ENCODE measurements at regions not wholly inside any gene's neighbourhood (a gene's known extent, or its start where the extent isn't known, plus 50 kb on each side); places are given as distances from the start of the nearest gene placed in this dataset.
A peak's percentile ranks its signal among the peaks of the same experiment; 100 is the strongest.

DNA sequence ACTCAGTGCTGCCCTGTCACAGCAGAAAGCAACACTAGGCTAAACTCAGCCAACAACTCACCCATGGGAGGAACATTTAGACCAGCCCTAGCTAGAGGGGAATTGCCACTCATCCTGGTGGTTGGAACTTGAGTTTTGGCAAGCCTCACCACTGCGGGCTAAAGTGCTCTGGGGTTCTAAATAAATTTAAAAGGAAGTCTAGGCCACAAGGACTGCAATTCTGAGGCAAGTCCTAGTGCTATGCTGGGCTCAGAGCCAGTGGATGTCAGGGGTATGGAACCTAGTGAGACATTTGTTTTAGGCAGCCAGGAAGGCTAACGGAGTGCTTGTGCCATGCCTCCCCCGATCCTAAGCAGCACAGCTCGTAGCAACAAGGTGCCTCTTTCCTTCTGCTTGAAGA, 78.0 kb downstream of the RGS13 start:
- TF ChIP-seq POLR2A (IDR thresholded peaks at IDR 0.05; ENCODE audit: low read length) (no peak), GATA1 (IDR thresholded peaks at IDR 0.05; ENCODE audit: low read depth, low read length) (no peak)

DNA sequence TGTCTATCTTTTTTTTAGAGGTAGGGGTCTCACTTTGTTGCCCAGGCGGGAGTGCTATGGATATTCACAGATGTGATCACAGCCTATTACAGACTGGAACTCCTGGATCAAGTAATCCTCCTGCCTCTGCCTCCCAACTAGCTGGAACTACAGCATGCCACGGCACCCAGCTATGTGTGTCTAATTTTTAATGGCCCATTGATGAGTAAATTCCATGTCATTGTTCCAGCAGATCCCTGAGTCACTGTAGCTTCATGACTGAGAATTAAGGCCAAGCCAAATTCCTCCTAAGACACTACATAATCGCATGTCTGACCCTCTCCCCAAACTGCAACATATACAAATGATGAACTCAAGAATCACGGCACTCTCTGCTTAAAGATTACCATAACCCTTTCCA, 84.2 kb upstream of the RGS2 start:
- no peak for TF ChIP-seq POLR2A (IDR thresholded peaks at IDR 0.05; ENCODE audit: low read length)
- TF ChIP-seq GATA1 (IDR thresholded peaks at IDR 0.05; ENCODE audit: low read depth, low read length): no peak
- no peak for DNase-seq

More for the DNA sequence above, 78.0 kb downstream of the RGS13 start:
- DNase-seq: no peak

DNA sequence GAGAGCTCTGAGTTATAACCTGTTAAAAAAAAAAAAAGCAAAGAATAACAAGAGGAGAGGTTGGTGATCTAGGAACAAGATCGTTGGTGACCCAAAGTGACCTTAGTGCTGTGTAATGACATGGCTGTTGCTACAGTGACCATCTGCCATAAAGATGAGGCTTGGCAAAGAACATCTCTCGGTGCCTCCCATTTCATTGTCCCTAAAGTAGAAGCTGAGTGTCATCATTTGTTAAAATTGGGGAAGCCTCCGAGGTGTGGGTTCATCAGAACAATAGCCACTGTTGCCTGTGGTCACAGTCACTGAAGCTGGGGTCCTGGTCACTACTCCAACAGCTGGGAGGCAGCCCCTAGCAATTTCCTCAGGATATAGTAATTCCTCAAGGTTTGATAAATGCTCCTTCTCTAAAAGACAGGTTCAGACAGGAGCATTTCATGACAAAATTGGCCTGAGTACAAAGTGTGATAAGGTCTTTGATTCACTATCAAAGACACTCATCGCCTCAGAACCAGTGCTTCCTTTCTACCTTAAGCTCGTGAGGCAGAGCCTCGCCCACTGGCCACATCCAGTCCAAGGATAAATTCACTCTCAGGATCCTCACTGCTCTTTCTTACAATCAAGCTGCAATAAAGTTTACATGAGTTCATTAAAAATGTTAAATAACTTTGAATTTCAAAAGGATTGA, 81.9 kb upstream of the RGS2 start:
- DNase-seq: peak; percentile 11 to 12
- TF ChIP-seq GATA1 (IDR thresholded peaks at IDR 0.05; ENCODE audit: low read depth, low read length): no peak
- no peak for TF ChIP-seq POLR2A (IDR thresholded peaks at IDR 0.05; ENCODE audit: low read length)

DNA sequence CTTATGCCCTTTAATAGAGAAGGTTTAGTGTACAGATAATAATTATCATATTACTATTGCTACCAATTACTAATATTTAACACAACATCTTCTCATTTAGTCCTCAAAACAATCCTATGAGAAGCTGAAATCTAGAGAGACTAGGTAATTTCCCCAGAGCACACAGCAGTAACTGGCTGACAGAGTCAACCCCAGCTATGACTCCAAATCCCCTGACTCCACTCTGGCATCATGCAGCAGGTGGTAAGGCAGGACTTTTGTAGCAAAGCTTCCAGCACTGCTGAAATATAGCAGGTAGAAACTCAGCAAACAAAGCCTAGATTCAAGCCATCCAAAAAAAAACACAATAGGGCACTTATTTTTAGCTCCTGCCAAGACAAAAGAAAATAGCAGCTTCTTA, 79.3 kb upstream of the RGS2 start:
- no peak for DNase-seq
- TF ChIP-seq GATA1 (IDR thresholded peaks at IDR 0.05; ENCODE audit: low read depth, low read length) (no peak), POLR2A (IDR thresholded peaks at IDR 0.05; ENCODE audit: low read length) (no peak)

DNA sequence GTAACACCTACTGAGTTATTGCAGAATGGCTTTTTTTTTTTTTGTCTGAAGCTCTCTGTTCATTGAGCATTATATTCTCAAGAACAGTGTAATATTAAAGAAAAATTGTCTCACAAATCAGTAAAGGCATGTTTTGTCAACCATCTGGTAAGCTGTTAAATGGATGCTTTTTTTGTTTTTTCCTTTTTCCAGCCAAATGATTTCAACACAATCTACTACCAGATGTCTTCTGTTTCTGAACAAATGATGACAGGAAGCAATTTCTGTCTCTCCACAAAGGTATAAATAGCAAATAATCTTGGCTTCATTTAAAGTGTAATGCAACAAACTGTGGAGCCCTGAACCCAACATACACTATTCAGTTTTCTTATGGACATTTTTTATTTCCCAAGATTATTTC, 78.6 kb upstream of the RGS2 start:
- no peak for DNase-seq
- no peak for TF ChIP-seq GATA1 (IDR thresholded peaks at IDR 0.05; ENCODE audit: low read depth, low read length)
- no peak for TF ChIP-seq POLR2A (IDR thresholded peaks at IDR 0.05; ENCODE audit: low read length)

DNA sequence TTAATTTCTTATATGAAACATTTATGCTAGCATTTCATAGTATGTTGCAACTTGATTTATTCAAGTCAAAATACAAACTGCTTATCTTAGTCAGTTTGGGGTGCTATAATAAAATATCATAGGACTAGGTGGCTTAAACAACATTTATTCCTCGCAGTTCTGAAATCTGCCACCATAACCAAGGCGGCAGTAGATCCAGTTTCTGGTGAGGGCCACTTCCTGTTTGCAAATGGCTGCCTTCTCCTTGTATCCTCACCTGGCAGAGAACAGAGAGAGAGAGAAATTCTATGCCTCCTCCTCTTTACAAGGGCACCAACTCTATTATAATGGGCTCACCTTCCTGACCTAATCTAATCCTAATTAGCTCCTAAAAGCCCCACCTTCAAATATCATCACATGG, 76.1 kb upstream of the RGS2 start:
- no peak for TF ChIP-seq GATA1 (IDR thresholded peaks at IDR 0.05; ENCODE audit: low read depth, low read length)
- no peak for TF ChIP-seq POLR2A (IDR thresholded peaks at IDR 0.05; ENCODE audit: low read length)
- DNase-seq: peak; percentile 17 to 35

DNA sequence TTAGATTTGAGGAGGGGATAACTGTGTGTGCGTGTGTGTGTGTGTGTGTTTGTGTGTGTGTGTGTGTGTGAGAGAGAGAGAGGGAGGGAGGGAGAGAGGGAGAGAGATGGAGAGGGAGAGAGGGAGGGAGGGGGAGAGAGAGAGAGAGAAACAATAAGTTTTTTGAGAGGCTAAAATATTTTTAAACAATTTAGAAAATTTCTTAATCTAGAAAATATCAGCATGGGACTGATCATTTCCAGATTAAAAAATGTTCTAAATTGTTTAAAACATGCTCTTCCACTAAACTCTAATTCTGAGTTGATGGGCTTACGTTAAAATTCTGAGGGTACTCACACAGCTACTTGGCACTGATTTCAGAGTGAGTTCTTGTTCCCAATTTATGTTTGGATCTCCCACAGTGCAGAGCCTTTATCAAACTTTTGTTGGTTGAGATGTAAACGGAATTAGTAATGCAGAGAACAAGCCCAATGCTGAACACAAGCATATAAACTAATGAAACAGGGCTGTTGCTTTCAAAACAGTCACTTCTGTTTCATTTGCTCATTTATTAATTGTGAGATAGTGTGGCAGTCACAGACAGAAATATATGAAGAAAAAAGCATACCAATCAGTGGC, 73.4 kb upstream of the RGS2 start:
- DNase-seq: no peak
- TF ChIP-seq GATA1 (IDR thresholded peaks at IDR 0.05; ENCODE audit: low read depth, low read length) (no peak), POLR2A (IDR thresholded peaks at IDR 0.05; ENCODE audit: low read length) (no peak)

DNA sequence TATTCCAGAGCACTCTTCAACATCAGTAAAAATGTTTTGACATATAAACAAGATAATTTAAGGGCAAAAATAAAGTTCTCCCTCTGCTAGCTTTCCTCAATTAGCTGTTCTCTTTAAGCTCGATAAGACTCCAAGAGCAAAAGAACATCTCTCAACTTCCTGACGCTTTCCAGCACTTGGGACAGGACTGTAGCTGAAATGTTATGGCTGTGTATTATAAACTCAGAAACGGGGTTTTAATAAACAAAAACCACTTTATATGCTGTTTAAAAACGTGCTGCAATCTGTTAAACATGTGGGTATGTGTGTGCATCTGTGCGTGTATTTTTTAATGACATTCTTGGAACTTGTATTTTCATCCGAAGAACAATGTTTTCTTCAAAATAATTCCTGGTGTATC, 71.5 kb upstream of the RGS2 start:
- TF ChIP-seq POLR2A (IDR thresholded peaks at IDR 0.05; ENCODE audit: low read length): no peak
- TF ChIP-seq GATA1 (IDR thresholded peaks at IDR 0.05; ENCODE audit: low read depth, low read length): no peak
- DNase-seq: no peak

DNA sequence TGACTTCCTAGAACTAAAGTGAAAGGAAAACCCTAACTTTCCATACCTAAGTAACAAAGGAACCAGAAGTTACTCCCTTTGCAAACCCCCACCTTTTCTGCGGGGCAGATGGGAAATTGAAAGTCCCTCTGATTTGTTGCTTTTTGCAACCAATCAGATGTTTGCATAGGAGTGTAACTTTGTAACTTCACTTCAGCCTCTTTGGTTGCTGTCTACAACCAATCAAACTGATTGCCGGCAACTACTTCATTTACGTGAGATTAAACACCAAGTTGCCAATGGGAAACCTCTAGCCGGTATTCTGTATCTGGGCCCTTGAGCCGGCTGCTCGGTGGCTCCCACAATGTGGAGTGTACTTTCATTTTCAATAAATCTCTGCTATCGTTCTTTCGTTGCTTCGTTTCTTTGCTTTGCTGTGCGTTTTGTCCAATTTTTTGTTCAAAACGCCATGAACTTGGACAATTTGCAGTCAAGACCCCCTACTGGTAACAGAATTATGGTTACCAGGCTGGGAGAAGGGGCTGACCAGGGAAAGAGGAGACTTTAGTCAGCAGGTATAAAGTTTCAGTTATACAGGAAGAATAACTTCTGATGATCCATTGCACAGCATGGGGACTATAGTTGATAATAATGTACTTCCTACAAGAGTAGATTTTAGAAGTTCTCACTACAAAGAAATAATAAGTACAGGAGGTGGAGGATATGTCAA, 69.2 kb upstream of the RGS2 start:
- no peak for DNase-seq
- TF ChIP-seq GATA1 (IDR thresholded peaks at IDR 0.05; ENCODE audit: low read depth, low read length): no peak
- TF ChIP-seq POLR2A (IDR thresholded peaks at IDR 0.05; ENCODE audit: low read length): no peak

DNA sequence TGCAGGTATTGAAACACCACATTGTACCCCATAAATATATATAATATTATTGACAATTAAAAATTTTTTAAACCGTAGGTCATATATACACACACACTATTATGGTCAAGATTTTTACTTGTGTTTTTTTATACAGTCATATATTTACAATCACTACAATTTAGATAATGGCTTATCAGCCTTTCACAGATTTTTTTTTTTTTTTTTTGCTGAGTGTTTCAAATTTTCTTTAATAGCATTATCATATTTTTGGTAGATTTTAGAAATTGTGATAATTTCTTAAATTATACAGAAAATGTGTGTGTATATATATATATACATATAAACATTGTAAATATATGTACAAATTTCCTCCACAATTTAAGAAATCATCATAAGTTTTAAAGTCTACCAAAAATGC, 68.6 kb upstream of the RGS2 start:
- TF ChIP-seq GATA1 (IDR thresholded peaks at IDR 0.05; ENCODE audit: low read depth, low read length): no peak
- DNase-seq: no peak

DNA sequence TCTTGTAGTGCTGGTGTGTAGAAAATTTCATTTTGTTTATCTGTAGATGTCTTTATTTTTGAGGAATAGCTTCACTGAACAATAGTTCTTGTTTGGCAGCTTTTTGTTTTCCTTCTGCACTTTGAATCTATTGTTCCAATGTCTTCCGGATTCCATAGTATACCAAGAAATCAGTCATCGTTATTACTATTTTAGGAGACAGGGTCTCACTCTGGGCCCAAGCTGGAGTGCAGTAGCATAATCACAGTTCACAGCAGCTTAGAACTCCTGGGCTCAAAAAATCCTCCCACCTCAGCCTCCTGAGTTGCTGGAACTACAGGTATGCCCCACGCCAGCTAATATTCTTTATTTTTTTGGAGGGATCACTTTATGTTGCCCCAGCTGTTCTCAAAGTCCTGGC, 67.7 kb upstream of the RGS2 start:
- TF ChIP-seq GATA1 (IDR thresholded peaks at IDR 0.05; ENCODE audit: low read depth, low read length): no peak
- DNase-seq: no peak

DNA sequence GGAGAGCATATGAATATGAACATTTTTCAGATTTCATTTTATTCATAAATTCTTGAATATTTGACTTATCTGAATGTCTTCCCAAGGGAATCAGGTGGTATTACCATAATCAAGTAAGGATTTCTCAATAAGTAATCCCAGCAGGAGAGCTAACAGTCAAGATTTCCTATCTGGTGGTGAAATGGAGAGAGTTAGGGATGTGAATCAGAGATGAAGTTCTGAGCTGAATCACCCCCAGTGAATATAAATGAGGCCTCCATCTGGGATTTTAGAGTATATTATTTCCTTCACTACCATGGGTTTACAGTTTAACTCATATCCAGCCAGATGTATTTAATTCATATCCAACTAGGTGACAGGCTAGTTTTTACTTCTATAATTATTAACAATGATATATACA, 61.5 kb upstream of the RGS2 start:
- DNase-seq: no peak
- TF ChIP-seq GATA1 (IDR thresholded peaks at IDR 0.05; ENCODE audit: low read depth, low read length) (no peak), POLR2A (IDR thresholded peaks at IDR 0.05; ENCODE audit: low read length) (no peak)

DNA sequence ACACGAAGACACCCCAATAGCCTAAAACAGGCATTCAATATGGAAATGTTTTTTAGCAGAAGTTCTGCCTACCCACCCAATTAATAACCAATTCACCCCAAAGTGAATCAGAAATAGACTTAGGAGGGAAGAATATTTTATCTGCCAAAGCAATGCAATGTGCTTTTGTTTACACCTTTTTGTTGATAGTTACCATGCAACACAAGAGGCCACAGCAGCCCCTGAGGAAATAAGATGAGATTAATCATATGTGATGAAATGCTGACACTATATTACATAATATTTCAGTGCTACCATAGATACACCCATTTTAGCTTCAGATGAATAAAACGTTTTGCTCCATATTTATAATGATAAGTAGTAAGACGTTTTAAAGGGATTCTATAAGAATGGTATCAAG, 60.9 kb upstream of the RGS2 start:
- DNase-seq: peak; percentile 27 to 36
- TF ChIP-seq POLR2A (IDR thresholded peaks at IDR 0.05; ENCODE audit: low read length) (no peak), GATA1 (IDR thresholded peaks at IDR 0.05; ENCODE audit: low read depth, low read length) (no peak)

DNA sequence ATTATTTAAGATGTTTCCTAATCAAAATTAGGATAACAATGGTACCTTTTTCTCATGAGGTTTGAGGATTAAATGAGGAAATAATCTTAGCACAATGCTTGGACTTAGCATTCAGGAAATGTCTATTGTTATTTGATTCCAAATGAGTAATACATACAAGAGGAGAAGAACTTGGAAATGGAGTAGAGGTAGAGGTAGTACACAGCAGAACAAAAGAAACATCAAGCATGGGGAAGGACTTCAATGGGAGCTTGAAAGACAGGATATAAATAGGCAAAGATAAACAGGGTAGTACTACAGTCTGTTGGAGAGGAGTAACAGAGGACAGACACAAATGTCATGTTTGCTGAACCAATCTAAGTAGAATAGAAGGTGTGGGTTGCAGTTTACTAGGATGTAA, 59.5 kb upstream of the RGS2 start:
- no peak for TF ChIP-seq GATA1 (IDR thresholded peaks at IDR 0.05; ENCODE audit: low read depth, low read length)
- no peak for TF ChIP-seq POLR2A (IDR thresholded peaks at IDR 0.05; ENCODE audit: low read length)
- no peak for DNase-seq

DNA sequence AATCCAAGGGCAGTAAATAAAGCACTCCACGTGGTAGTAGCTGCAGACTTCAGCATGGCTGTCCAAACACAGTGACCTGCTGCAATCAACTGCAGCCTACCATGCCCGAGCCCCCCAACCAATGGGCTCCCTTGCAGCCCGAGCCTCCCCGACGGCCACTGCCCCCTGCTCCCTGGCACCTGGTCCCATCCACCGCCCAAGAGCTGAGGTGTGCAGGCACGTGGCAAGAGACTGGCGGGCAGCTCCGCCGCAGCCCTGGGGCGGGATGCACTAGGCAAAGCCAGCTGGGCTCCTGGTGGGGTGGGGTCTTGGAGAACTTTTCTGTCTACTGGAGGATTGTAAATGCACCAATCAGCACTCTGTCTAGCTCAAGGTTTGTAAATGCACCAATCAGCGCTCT, 57.6 kb upstream of the RGS2 start:
- no peak for DNase-seq
- no peak for TF ChIP-seq POLR2A (IDR thresholded peaks at IDR 0.05; ENCODE audit: low read length)
- TF ChIP-seq GATA1 (IDR thresholded peaks at IDR 0.05; ENCODE audit: low read depth, low read length): no peak

All from erythroblast (primary cell).